H1 (cell line): ENCODE measurements at regions not wholly inside any gene's neighbourhood (a gene's known extent, or its start where the extent isn't known, plus 50 kb on each side); places are given as distances from the start of the nearest gene placed in this dataset.

Experiments used
- CTCF ChIA-PET: fragments of 300-600 bp; sonication (Branson Sonifier 250); formaldehyde crosslinking; loops from one replicate; lab custom pipeline; 2021; ENCODE audit not compliant: partially characterized antibody; lab: Charles Lee
- POLR2A ChIA-PET: fragments of 300-600 bp; sonication (Branson Sonifier 250); formaldehyde crosslinking; loops from one replicate; lab custom pipeline; 2021; ENCODE audit warnings: inconsistent platforms; ENCODE audit not compliant: partially characterized antibody; lab: Charles Lee
- DNase-seq, 2 experiments: peaks; one replicate each; pipeline versions ENCODE4 v3.0.0 to v3.0.0-alpha.2; 2010 to 2022; ENCODE audit warnings: low spot score in 2 of 2, low read depth in 1 of 2, mixed read lengths in 1 of 2
- FAIRE-seq: peaks from 2 replicates; lab custom pipeline; 2011; peaks lifted over from hg19 to GRCh38; lab: Jason Lieb, UNC
- H2AFZ ChIP-seq: 2 replicates; pipeline ENCODE4 v1.8.1; 2012; ENCODE audit warnings: low read length, inconsistent platforms
- H2AK5ac ChIP-seq: 2 replicates; pipeline ENCODE4 v1.6.1; 2013; ENCODE audit warnings: low read depth, low read length
- H2BK120ac ChIP-seq: replicated peaks from 2 replicates; pipeline ENCODE3; 2013; ENCODE audit warnings: low read depth, low read length, inconsistent platforms
- H2BK12ac ChIP-seq: 2 replicates; pipeline ENCODE4 v1.6.1; 2013; ENCODE audit warnings: low read depth, low read length
- H2BK15ac ChIP-seq: 2 replicates; pipeline ENCODE4 v1.6.1; 2013; ENCODE audit warnings: low read length
- H2BK20ac ChIP-seq: 2 replicates; pipeline ENCODE4 v1.6.1; 2013; ENCODE audit warnings: low read length
- H2BK5ac ChIP-seq: 2 replicates; pipeline ENCODE4 v1.6.1; 2013; ENCODE audit warnings: low read depth, low read length
- H3K14ac ChIP-seq: 2 replicates; pipeline ENCODE4 v1.6.1; 2013; ENCODE audit warnings: inconsistent platforms; ENCODE audit not compliant: insufficient read length
- H3K18ac ChIP-seq: 2 replicates; pipeline ENCODE4 v1.6.1; 2013; ENCODE audit warnings: low read length; ENCODE audit errors: extremely low read depth
- H3K23ac ChIP-seq: 2 replicates; pipeline ENCODE4 v1.6.1; 2013; ENCODE audit warnings: inconsistent platforms; ENCODE audit not compliant: insufficient read length
- H3K23me2 ChIP-seq: 2 replicates; pipeline ENCODE4 v1.6.1; 2013; ENCODE audit warnings: low read depth, low read length
- H3K27ac ChIP-seq: 2 replicates; pipeline ENCODE4 v1.6.1; 2011; ENCODE audit warnings: low read depth, low read length, inconsistent platforms
- H3K27me3 ChIP-seq, 4 experiments: replicated peaks in 1 of 4; 1 replicate in 1 of 4; 2 replicates in 3 of 4; pipeline versions ENCODE4 v1.6.1 to v1.8.1; 2011 to 2013; ENCODE audit warnings: low read length in 3 of 4, mild to moderate bottlenecking in 3 of 4, inconsistent platforms in 2 of 4, mixed read lengths in 2 of 4, moderate library complexity in 1 of 4; ENCODE audit not compliant: control insufficient read depth in 3 of 4, insufficient read depth in 3 of 4; ENCODE audit errors: extremely low read depth in 1 of 4
- H3K36me3 ChIP-seq, 4 experiments: 2 replicates each; pipeline versions ENCODE4 v1.6.1 to v1.8.1; 2011 to 2013; ENCODE audit warnings: mild to moderate bottlenecking in 4 of 4, low read length in 3 of 4, moderate library complexity in 2 of 4, control low read depth in 1 of 4, inconsistent platforms in 1 of 4; ENCODE audit not compliant: insufficient read depth in 4 of 4, control insufficient read depth in 2 of 4
- H3K4ac ChIP-seq: replicated peaks from 2 replicates; pipeline ENCODE3; 2013; ENCODE audit warnings: low read length, low read depth, mixed read lengths, inconsistent platforms; ENCODE audit not compliant: insufficient read length
- H3K4me1 ChIP-seq, 4 experiments: replicated peaks in 1 of 4; 1 replicate in 1 of 4; 2 replicates in 3 of 4; pipeline versions ENCODE4 v1.6.1 to v1.8.1; 2011 to 2013; ENCODE audit warnings: low read length in 3 of 4, inconsistent platforms in 2 of 4, mixed read lengths in 1 of 4; ENCODE audit not compliant: insufficient read depth in 4 of 4, control insufficient read depth in 3 of 4
- H3K4me2 ChIP-seq, 2 experiments: 2 replicates each; pipeline versions ENCODE4 v1.6.1 to v1.8.1; 2011 to 2013; ENCODE audit warnings: low read depth in 2 of 2, low read length in 2 of 2, control low read depth in 1 of 2, inconsistent platforms in 1 of 2, mild to moderate bottlenecking in 1 of 2; ENCODE audit not compliant: insufficient read depth in 1 of 2
- H3K4me3 ChIP-seq, 4 experiments: fragments of 200-600, 300-600 bp in 1 of 4; sonication (generic), shearing (Covaris generic), sonication (Bioruptor Twin) in 1 of 4; 2 replicates each; pipeline versions ENCODE4 v1.5.1 to v1.8.1; 2011 to 2016; ENCODE audit warnings: low read length in 4 of 4, low read depth in 3 of 4, control low read depth in 2 of 4, inconsistent platforms in 2 of 4, mild to moderate bottlenecking in 2 of 4, mixed read lengths in 1 of 4, moderate library complexity in 1 of 4; ENCODE audit not compliant: insufficient read depth in 2 of 4; ENCODE audit errors: extremely low read depth in 1 of 4
- H3K56ac ChIP-seq: replicated peaks from 2 replicates; pipeline ENCODE3; 2013; ENCODE audit warnings: low read depth, mild to moderate bottlenecking, mixed read lengths, low read length, inconsistent platforms; ENCODE audit not compliant: insufficient read length
- H3K79me1 ChIP-seq: 2 replicates; pipeline ENCODE4 v1.6.1; 2013; ENCODE audit warnings: low read depth, low read length, control low read depth
- H3K79me2 ChIP-seq, 2 experiments: 2 replicates each; pipeline versions ENCODE4 v1.6.1 to v1.8.1; 2012 to 2013; ENCODE audit warnings: low read length in 2 of 2, mild to moderate bottlenecking in 2 of 2, inconsistent platforms in 1 of 2; ENCODE audit not compliant: insufficient read depth in 2 of 2, control insufficient read depth in 1 of 2
- H3K9ac ChIP-seq, 4 experiments: replicated peaks in 1 of 4; 1 replicate in 1 of 4; 2 replicates in 3 of 4; pipeline versions ENCODE4 v1.6.1 to v1.8.1; 2011 to 2013; ENCODE audit warnings: low read depth in 3 of 4, low read length in 3 of 4, control low read depth in 2 of 4, mild to moderate bottlenecking in 2 of 4, moderate library complexity in 2 of 4, inconsistent platforms in 1 of 4; ENCODE audit errors: extremely low read depth in 1 of 4
- H3K9me3 ChIP-seq, 2 experiments: 2 replicates each; pipeline versions ENCODE4 v1.6.1 to v1.8.1; 2012 to 2013; ENCODE audit warnings: mild to moderate bottlenecking in 2 of 2, moderate library complexity in 2 of 2, control low read depth in 1 of 2, inconsistent platforms in 1 of 2, low read depth in 1 of 2, low read length in 1 of 2, mixed read lengths in 1 of 2; ENCODE audit not compliant: insufficient read depth in 2 of 2
- H4K20me1 ChIP-seq, 2 experiments: replicated peaks in 1 of 2; 2 replicates each; pipeline versions ENCODE3 to v1.8.1; 2011 to 2013; ENCODE audit warnings: inconsistent platforms in 2 of 2, low read length in 2 of 2, mild to moderate bottlenecking in 1 of 2; ENCODE audit not compliant: insufficient read depth in 2 of 2, control insufficient read depth in 1 of 2
- H4K5ac ChIP-seq: 2 replicates; pipeline ENCODE4 v1.6.1; 2013; ENCODE audit warnings: low read length, low read depth, mixed read lengths, inconsistent platforms; ENCODE audit not compliant: insufficient read length
- H4K8ac ChIP-seq: 2 replicates; pipeline ENCODE4 v1.8.0; 2013; ENCODE audit warnings: mild to moderate bottlenecking, moderate library complexity, low read length, inconsistent platforms; ENCODE audit not compliant: insufficient read depth; ENCODE audit errors: extremely low read depth
- H4K91ac ChIP-seq: replicated peaks from 2 replicates; pipeline ENCODE3; 2013; ENCODE audit warnings: low read length, mixed read lengths, inconsistent platforms; ENCODE audit not compliant: insufficient read length
- CBX8 ChIP-seq: fragments of 300-800, 300-1000 bp; sonication (generic); IDR thresholded peaks from 2 replicates; pipeline ENCODE4 v1.7.1; 2016; ENCODE audit warnings: low read depth, low read length, borderline replicate concordance
- CTCF ChIP-seq, 3 experiments: IDR thresholded peaks; 1 replicate in 2 of 3; 2 replicates in 1 of 3; pipeline versions ENCODE4 v1.5.1 to v1.6.1; 2011; ENCODE audit warnings: low read length in 3 of 3, mild to moderate bottlenecking in 3 of 3, inconsistent platforms in 2 of 3, low read depth in 1 of 3, moderate library complexity in 1 of 3; ENCODE audit not compliant: insufficient read depth in 1 of 3; ENCODE audit errors: control extremely low read depth in 1 of 3
- E2F6 ChIP-seq: IDR thresholded peaks from 2 replicates; pipeline ENCODE4 v1.6.1; 2012; ENCODE audit warnings: inconsistent platforms
- EGR1 ChIP-seq: IDR thresholded peaks from 2 replicates; pipeline ENCODE4 v1.6.1; 2011; ENCODE audit warnings: low read depth, low read length, borderline replicate concordance
- FOSL1 ChIP-seq: IDR thresholded peaks from 2 replicates; pipeline ENCODE4 v1.6.1; 2011; ENCODE audit warnings: mild to moderate bottlenecking, low read depth, low read length, moderate library complexity; ENCODE audit not compliant: insufficient read depth
- KDM1A ChIP-seq: fragments of 200-600, 300-600 bp; sonication (generic); IDR thresholded peaks from 2 replicates; pipeline ENCODE4 v1.7.1; 2016; ENCODE audit warnings: mild to moderate bottlenecking, low read length, borderline replicate concordance
- POLR2AphosphoS5 ChIP-seq: IDR thresholded peaks from 2 replicates; pipeline ENCODE4 v1.6.1; 2011; ENCODE audit warnings: low read depth, low read length
- SIN3A ChIP-seq, 2 experiments: IDR thresholded peaks in 1 of 2; conservative IDR thresholded peaks in 1 of 2; 2 replicates each; pipeline ENCODE4 v1.6.1; 2011 to 2012; ENCODE audit warnings: low read length in 2 of 2, improper control_type of control experiment in 1 of 2, low read depth in 1 of 2, mild to moderate bottlenecking in 1 of 2
- SUZ12 ChIP-seq: fragments of 200-600 bp; sonication (generic); IDR thresholded peaks from 2 replicates; pipeline ENCODE4 v1.6.1; 2012; ENCODE audit warnings: mild to moderate bottlenecking, inconsistent platforms, low read length, moderate library complexity, mixed read lengths
- TEAD4 ChIP-seq: IDR thresholded peaks from 2 replicates; pipeline ENCODE4 v1.6.1; 2012; ENCODE audit warnings: low read depth, low read length, inconsistent platforms, mixed read lengths
- WGBS, 2 experiments: shearing (Covaris generic) in 1 of 2; methylation state at CpG; one replicate each; pipeline versions ENCODE4 v1.1.6 to v1.1.7; 2013 to 2015; ENCODE audit warnings: low lambda C conversion rate in 2 of 2, mixed read lengths in 2 of 2, inconsistent platforms in 1 of 2, low coverage in 1 of 2, missing lambda C conversion rate in 1 of 2; ENCODE audit not compliant: insufficient replicate concordance in 2 of 2, insufficient coverage in 1 of 2, insufficient read length in 1 of 2; ENCODE audit errors: extremely low coverage in 1 of 2, missing lambda C conversion rate in 1 of 2; 5-methylcytosine and 5-hydroxymethylcytosine counted together

- Histone ChIP-seq H3K14ac (no peak overlapping the region), H4K20me1 (no peaks in the 10 kb centered on the region), H2BK20ac (no peak overlapping the region), H3K4me2 (no peak overlapping the region), H2BK5ac (no peak overlapping the region), H4K5ac (no peak overlapping the region), H3K23me2 (no peaks in the 10 kb centered on the region), H3K4me1 (no peaks in the 10 kb centered on the region; a peak in 1 of 7 replicates), H3K79me1 (no peaks in the 10 kb centered on the region), H2AK5ac (no peak overlapping the region), H2BK15ac (no peak overlapping the region), H3K36me3 (no peaks in the 10 kb centered on the region), H3K4me3 (no peak overlapping the region), H3K9ac (no peak overlapping the region), H4K91ac (no peak overlapping the region), H4K8ac (no peak overlapping the region), H3K18ac (no peak overlapping the region), H3K23ac (no peak overlapping the region), H3K4ac (no peak overlapping the region), H3K79me2 (no peaks in the 10 kb centered on the region), H2BK120ac (no peak overlapping the region), H3K9me3 (no peaks in the 10 kb centered on the region), H2BK12ac (no peak overlapping the region), H3K27ac (no peak overlapping the region), H3K56ac (no peak overlapping the region), H2AFZ (no peak overlapping the region), H3K27me3 (no peaks in the 10 kb centered on the region)
- FAIRE-seq: no peak
- CTCF ChIA-PET: no interaction called here
- POLR2A ChIA-PET: no interaction called here
- 80% methylated on average over 1 of the region's 1 CpG; no CpG with 5 or more reads in 1 of the 2 experiments for WGBS, 2 experiments
- DNase-seq: no peak
- TF ChIP-seq TEAD4 (no peak), E2F6 (no peak), SIN3A (conservative IDR thresholded peaks at IDR 0.05 in 1 of 2, IDR thresholded peaks at IDR 0.05 in 1 of 2; ENCODE audit: low read depth in 1 of 2, low read length in 2 of 2) (no peak), CTCF (IDR thresholded peaks at IDR 0.05; ENCODE audit: control extremely low read depth in 1 of 3, insufficient read depth in 1 of 3, low read depth in 1 of 3, low read length in 3 of 3) (no peak), FOSL1 (no peak), POLR2AphosphoS5 (no peak), CBX8 (no peak), EGR1 (no peak), SUZ12 (no peak), KDM1A (no peak)
Measured at GRCh38 chr5:104915226-104915625, 1352.6 kb upstream of the NUDT12 start.
